ENCODE measurements at regions not wholly inside any gene's neighbourhood (a gene's known extent, or its start where the extent isn't known, plus 50 kb on each side); places are given as distances from the start of the nearest gene placed in this dataset.

DNA sequence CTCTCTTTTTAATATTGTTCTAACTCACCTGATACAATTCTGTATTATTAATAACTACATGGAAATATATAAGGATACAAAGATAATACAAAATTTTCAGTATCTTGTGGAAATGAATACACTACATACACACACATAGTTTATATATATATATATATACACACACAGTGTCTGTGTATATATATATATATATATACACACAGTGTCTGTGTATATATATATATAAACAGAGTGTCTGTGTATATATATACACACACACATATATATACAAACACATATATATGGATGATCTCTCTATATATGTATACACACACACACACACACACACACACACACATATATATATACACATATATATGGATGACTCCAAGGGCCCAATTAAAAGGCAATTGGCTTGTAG, 749.1 kb downstream of the DACH1 start:
- H3K27ac ChIP-seq, result no peak overlapping the region
- H3K9me3 ChIP-seq, result no peaks in the 10 kb centered on the region
- H3K4me1 ChIP-seq, result no peaks in the 10 kb centered on the region
- TF ChIP-seq POLR2A (IDR thresholded peaks at IDR 0.05) (no peak), EP300 (IDR thresholded peaks at IDR 0.05) (no peak)
- TF ChIP-seq, protein P1, sequence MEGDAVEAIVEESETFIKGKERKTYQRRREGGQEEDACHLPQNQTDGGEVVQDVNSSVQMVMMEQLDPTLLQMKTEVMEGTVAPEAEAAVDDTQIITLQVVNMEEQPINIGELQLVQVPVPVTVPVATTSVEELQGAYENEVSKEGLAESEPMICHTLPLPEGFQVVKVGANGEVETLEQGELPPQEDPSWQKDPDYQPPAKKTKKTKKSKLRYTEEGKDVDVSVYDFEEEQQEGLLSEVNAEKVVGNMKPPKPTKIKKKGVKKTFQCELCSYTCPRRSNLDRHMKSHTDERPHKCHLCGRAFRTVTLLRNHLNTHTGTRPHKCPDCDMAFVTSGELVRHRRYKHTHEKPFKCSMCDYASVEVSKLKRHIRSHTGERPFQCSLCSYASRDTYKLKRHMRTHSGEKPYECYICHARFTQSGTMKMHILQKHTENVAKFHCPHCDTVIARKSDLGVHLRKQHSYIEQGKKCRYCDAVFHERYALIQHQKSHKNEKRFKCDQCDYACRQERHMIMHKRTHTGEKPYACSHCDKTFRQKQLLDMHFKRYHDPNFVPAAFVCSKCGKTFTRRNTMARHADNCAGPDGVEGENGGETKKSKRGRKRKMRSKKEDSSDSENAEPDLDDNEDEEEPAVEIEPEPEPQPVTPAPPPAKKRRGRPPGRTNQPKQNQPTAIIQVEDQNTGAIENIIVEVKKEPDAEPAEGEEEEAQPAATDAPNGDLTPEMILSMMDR (IDR thresholded peaks at IDR 0.05), result no peak
- DNase-seq (ENCODE audit: low spot score in 2 of 2), result no peak
- no peak overlapping the region for H3K4me3 ChIP-seq
- no peaks in the 10 kb centered on the region for H3K27me3 ChIP-seq
- H3K36me3 ChIP-seq, result no peaks in the 10 kb centered on the region

DNA sequence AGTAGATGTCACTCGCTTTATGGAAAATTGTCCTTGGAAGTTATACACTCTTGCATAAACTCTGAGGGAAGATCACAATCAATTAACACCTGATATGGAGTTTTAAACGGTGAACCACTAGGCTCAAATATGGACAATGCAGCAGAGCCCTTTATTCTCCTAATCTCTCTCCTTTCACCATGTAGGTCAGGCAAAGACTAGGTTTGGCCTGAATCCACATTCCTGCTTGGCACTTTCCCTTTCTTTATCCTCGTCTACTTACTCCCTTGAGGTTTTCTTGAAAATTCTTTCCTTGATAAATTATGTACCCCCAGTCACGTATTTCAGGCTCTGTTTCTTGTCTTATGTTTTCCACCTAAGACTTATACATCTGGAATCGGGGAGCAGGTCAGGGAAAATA, 751.7 kb downstream of the DACH1 start:
- Histone ChIP-seq H3K4me3 (no peak overlapping the region), H3K36me3 (no peaks in the 10 kb centered on the region), H3K4me1 (no peaks in the 10 kb centered on the region), H3K27me3 (no peaks in the 10 kb centered on the region), H3K9me3 (no peaks in the 10 kb centered on the region), H3K27ac (no peak overlapping the region)
- TF ChIP-seq, protein P1 (IDR thresholded peaks at IDR 0.05), result no peak
- TF ChIP-seq EP300 (IDR thresholded peaks at IDR 0.05) (no peak), POLR2A (IDR thresholded peaks at IDR 0.05) (no peak)
- 58 to 65% methylated on average over 5 of the region's 5 CpGs for WGBS, 2 donors
- DNase-seq (ENCODE audit: low spot score in 2 of 2), result no peak

- Histone ChIP-seq H3K27ac (no peak overlapping the region), H3K36me3 (no peaks in the 10 kb centered on the region), H3K4me1 (no peaks in the 10 kb centered on the region), H3K4me3 (no peak overlapping the region), H3K9me3 (no peaks in the 10 kb centered on the region), H3K27me3 (no peaks in the 10 kb centered on the region)
- TF ChIP-seq EP300 (IDR thresholded peaks at IDR 0.05), result no peak
- TF ChIP-seq, protein P1 (IDR thresholded peaks at IDR 0.05), result no peak
- no peak for TF ChIP-seq POLR2A (IDR thresholded peaks at IDR 0.05)
- 51 to 57% methylated on average over 1 of the region's 1 CpG for WGBS, 2 donors
- DNase-seq (ENCODE audit: low spot score in 2 of 2), result no peak
Observed at GRCh38 chr13:71096421-71096820, 770.6 kb downstream of the DACH1 start.

DNA sequence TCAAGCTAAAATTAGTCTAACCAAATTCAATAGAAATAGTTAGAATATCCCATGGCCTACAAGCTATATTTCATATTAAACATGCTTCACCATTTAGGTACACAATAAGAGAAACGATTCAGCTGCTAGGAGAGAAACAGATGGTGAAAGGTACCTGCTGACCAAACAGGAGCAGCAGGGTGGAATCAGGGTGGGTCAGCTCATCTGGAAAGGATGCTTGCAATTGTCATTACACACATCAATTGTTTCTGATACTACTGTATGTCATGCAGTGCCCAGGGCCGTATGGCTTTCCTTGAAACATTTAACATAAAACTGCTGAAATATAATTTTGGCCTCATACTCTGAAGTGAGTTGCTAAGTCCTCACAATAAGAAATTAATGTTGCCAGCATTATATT, 776.0 kb downstream of the DACH1 start:
- H3K4me1 ChIP-seq, result no peaks in the 10 kb centered on the region
- no peak for DNase-seq (ENCODE audit: low spot score in 2 of 2)
- no peaks in the 10 kb centered on the region for H3K9me3 ChIP-seq
- 74 to 79% methylated on average over 2 of the region's 2 CpGs for WGBS, 2 donors
- no peak overlapping the region for H3K27ac ChIP-seq
- no peaks in the 10 kb centered on the region for H3K36me3 ChIP-seq
- TF ChIP-seq, protein P1 (IDR thresholded peaks at IDR 0.05), result no peak
- no peak for TF ChIP-seq EP300 (IDR thresholded peaks at IDR 0.05)
- no peak for TF ChIP-seq POLR2A (IDR thresholded peaks at IDR 0.05)
- no peaks in the 10 kb centered on the region for H3K27me3 ChIP-seq
- H3K4me3 ChIP-seq, result no peak overlapping the region

- Histone ChIP-seq H3K4me1 (no peaks in the 10 kb centered on the region), H3K27ac (no peak overlapping the region), H3K27me3 (no peaks in the 10 kb centered on the region), H3K9me3 (no peaks in the 10 kb centered on the region), H3K4me3 (no peak overlapping the region), H3K36me3 (no peaks in the 10 kb centered on the region)
- WGBS, 2 donors, result 82 to 90% methylated on average over 4 of the region's 4 CpGs
- TF ChIP-seq, protein P1 (IDR thresholded peaks at IDR 0.05), result no peak
- TF ChIP-seq POLR2A (IDR thresholded peaks at IDR 0.05) (no peak), EP300 (IDR thresholded peaks at IDR 0.05) (no peak)
- DNase-seq (ENCODE audit: low spot score in 2 of 2), result no peak
Observed at GRCh38 chr13:71089056-71089455, 777.9 kb downstream of the DACH1 start.

Measured in tibial nerve (tissue), 4 donors.